IPS-20b (cell line): ENCODE measurements at regions not wholly inside any gene's neighbourhood (a gene's known extent, or its start where the extent isn't known, plus 50 kb on each side); places are given as distances from the start of the nearest gene placed in this dataset.

Experiments
- H3K27ac ChIP-seq: one replicate; pipeline ENCODE4 v1.5.1; 2013; ENCODE audit warnings: low read length
- H3K27me3 ChIP-seq: 2 replicates; pipeline ENCODE4 v1.6.1; 2013; ENCODE audit warnings: mild to moderate bottlenecking, low read length, inconsistent platforms; ENCODE audit not compliant: insufficient read depth
- H3K36me3 ChIP-seq: 2 replicates; pipeline ENCODE4 v1.6.1; 2013; ENCODE audit warnings: low read depth, mild to moderate bottlenecking, inconsistent platforms, low read length, moderate library complexity; ENCODE audit not compliant: insufficient read depth
- H3K4me1 ChIP-seq: 2 replicates; pipeline ENCODE4 v1.6.1; 2013; ENCODE audit warnings: mild to moderate bottlenecking, control low read depth, inconsistent platforms, low read length, moderate library complexity; ENCODE audit not compliant: insufficient read depth
- H3K4me3 ChIP-seq: 2 replicates; pipeline ENCODE4 v1.5.1; 2013; ENCODE audit warnings: mild to moderate bottlenecking, low read length, inconsistent platforms
- H3K9ac ChIP-seq: 2 replicates; pipeline ENCODE4 v1.6.1; 2013; ENCODE audit warnings: low read depth, mild to moderate bottlenecking, inconsistent platforms, low read length, moderate library complexity
- H3K9me3 ChIP-seq: 2 replicates; pipeline ENCODE4 v1.6.1; 2013; ENCODE audit warnings: mild to moderate bottlenecking, low read depth, low read length, inconsistent platforms; ENCODE audit not compliant: insufficient read depth

DNA sequence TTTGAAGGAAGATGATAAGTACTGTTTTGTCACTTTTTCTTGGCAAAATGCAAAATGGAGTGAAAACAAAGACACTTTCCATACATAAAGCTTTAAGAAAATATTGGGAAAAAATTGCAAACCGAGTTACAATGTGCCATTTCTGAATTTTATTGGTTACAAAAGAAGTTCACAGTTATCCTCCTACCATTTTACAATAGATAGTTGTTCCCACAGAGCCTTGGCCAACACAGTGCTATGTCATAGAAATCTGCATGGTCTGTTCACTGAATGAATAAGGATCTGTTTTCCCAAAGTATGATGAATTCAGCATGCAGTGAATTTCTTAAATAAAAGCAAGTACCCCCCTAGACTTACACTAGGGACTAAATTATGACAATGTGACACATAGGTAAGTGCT, 268.2 kb upstream of the POU3F2 start:
- H3K9ac ChIP-seq, result no peak overlapping the region
- no peaks in the 10 kb centered on the region for H3K4me1 ChIP-seq
- no peaks in the 10 kb centered on the region for H3K36me3 ChIP-seq
- no peak overlapping the region for H3K4me3 ChIP-seq
- no peaks in the 10 kb centered on the region for H3K9me3 ChIP-seq
- no peak overlapping the region for H3K27ac ChIP-seq
- no peaks in the 10 kb centered on the region for H3K27me3 ChIP-seq

- Histone ChIP-seq H3K9ac (no peak overlapping the region), H3K4me1 (no peaks in the 10 kb centered on the region), H3K9me3 (no peaks in the 10 kb centered on the region), H3K4me3 (no peak overlapping the region), H3K36me3 (no peaks in the 10 kb centered on the region), H3K27me3 (no peaks in the 10 kb centered on the region), H3K27ac (no peak overlapping the region)
Measured at GRCh38 chr6:98572579-98572978, 261.8 kb upstream of the POU3F2 start.

- H3K36me3 ChIP-seq, result no peaks in the 10 kb centered on the region
- H3K27ac ChIP-seq, result no peak overlapping the region
- no peaks in the 10 kb centered on the region; the same call in 1 of the 2 replicates for H3K4me1 ChIP-seq
- no peak overlapping the region for H3K9ac ChIP-seq
- H3K9me3 ChIP-seq, result no peaks in the 10 kb centered on the region
- no peak overlapping the region for H3K4me3 ChIP-seq
- H3K27me3 ChIP-seq, result no peaks in the 10 kb centered on the region
Measured at GRCh38 chr6:98574984-98575383, 259.4 kb upstream of the POU3F2 start.

DNA sequence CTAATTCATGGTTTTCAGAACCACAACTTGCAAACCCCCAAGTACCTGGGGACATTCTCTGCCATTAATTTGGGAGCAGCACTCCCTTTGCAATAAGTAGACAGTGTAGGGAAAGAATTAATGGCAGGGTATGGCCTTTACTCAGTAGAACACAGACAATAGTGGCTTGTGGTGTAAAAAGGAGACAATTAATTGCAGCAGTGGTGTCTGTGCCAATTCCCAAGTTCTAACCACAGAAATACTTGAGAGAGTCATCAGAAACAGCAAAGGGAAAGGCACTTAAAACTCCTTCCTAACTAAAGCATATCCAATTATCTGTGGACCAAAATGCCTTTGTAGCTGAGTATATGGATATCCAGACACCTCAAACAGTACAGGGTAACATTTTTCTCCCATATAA, 257.6 kb upstream of the POU3F2 start:
- H3K36me3 ChIP-seq, result no peaks in the 10 kb centered on the region
- no peaks in the 10 kb centered on the region for H3K27me3 ChIP-seq
- no peak overlapping the region for H3K27ac ChIP-seq
- no peaks in the 10 kb centered on the region for H3K9me3 ChIP-seq
- H3K9ac ChIP-seq, result no peak overlapping the region
- peaks cover 6% of the 10 kb centered on the region for H3K4me1 ChIP-seq
- no peak overlapping the region for H3K4me3 ChIP-seq

DNA sequence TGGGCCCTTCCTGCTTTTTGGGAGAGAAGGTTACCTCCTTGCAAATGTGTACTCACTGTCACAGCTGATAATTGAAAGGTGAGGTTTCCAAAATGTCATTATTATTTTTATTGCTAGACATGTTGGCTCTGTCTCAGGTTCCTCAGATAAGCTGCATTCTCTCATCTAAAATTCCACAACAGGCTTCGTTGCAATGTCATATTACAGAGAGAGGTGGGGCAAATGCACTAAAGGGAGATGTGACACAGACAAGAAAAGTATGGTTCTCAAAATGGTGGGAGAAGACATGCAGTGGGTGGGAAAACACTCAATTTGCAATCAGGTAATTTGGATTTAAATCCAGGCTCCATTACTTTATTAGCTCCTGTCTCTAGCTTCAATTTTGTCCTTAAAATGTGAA, 256.4 kb upstream of the POU3F2 start:
- peaks cover 6% of the 10 kb centered on the region for H3K4me1 ChIP-seq
- H3K27me3 ChIP-seq, result no peaks in the 10 kb centered on the region
- no peak overlapping the region for H3K4me3 ChIP-seq
- H3K9ac ChIP-seq, result no peak overlapping the region
- H3K27ac ChIP-seq, result no peak overlapping the region
- H3K36me3 ChIP-seq, result no peaks in the 10 kb centered on the region
- H3K9me3 ChIP-seq, result no peaks in the 10 kb centered on the region

DNA sequence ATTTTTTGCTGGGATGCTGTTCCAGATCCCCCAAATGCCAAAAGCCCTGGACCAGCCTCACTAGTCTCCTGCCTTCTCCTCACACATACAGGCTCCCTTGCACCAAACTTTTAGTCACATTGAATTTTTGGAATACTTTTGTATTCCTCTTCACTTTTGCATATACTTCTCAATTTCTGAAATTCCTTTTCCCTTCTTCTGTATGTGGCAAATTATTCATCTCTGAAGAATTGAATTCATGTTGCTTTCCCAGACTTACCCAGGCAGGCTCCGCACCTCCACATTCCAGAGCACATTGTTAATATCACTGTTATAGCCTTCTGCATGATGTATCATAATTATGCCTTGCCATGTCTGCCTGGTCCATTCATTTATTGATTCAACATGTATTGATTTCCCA, 255.3 kb upstream of the POU3F2 start:
- Histone ChIP-seq H3K9ac (no peak overlapping the region), H3K27me3 (no peaks in the 10 kb centered on the region), H3K36me3 (no peaks in the 10 kb centered on the region), H3K4me3 (no peak overlapping the region), H3K4me1 (peaks cover 6% of the 10 kb centered on the region), H3K9me3 (no peaks in the 10 kb centered on the region), H3K27ac (no peak overlapping the region)

GRCh38 chr6:98579941-98580340, 254.4 kb upstream of the POU3F2 start:
- H3K4me3 ChIP-seq, result no peak overlapping the region
- H3K9me3 ChIP-seq, result no peaks in the 10 kb centered on the region
- H3K4me1 ChIP-seq, result peaks cover 6% of the 10 kb centered on the region
- no peaks in the 10 kb centered on the region for H3K27me3 ChIP-seq
- no peaks in the 10 kb centered on the region for H3K36me3 ChIP-seq
- H3K27ac ChIP-seq, result no peak overlapping the region
- H3K9ac ChIP-seq, result no peak overlapping the region

DNA sequence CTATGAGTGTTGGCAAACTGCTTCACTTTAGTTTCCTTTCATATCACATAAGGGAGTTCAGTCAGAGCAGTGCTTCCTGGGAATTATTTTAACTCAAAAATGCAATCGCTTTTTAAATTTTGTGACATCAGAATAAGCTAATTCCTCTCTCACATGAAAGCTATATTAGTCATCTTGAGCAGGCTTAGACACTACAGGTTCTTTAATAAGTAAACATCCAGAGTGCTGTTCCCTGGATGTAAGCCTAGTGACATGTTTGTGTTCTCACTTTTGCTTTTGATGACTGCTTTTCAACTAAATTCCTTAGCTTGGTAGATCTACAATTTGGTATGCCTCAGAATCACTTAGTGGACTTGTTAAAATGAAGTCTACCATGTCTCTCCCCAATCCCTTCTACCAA, 252.7 kb upstream of the POU3F2 start:
- H3K4me1 ChIP-seq, result peaks cover 6% of the 10 kb centered on the region
- no peak overlapping the region for H3K4me3 ChIP-seq
- H3K27ac ChIP-seq, result no peak overlapping the region
- H3K27me3 ChIP-seq, result no peaks in the 10 kb centered on the region
- H3K36me3 ChIP-seq, result no peaks in the 10 kb centered on the region
- no peak overlapping the region for H3K9ac ChIP-seq
- no peaks in the 10 kb centered on the region for H3K9me3 ChIP-seq

GRCh38 chr6:98583506-98583905, 250.9 kb upstream of the POU3F2 start:
- H3K4me3 ChIP-seq, result no peak overlapping the region
- no peaks in the 10 kb centered on the region for H3K27me3 ChIP-seq
- H3K9me3 ChIP-seq, result no peaks in the 10 kb centered on the region
- H3K27ac ChIP-seq, result no peak overlapping the region
- no peaks in the 10 kb centered on the region for H3K36me3 ChIP-seq
- no peak overlapping the region for H3K9ac ChIP-seq
- H3K4me1 ChIP-seq, result peaks cover 6% of the 10 kb centered on the region

DNA sequence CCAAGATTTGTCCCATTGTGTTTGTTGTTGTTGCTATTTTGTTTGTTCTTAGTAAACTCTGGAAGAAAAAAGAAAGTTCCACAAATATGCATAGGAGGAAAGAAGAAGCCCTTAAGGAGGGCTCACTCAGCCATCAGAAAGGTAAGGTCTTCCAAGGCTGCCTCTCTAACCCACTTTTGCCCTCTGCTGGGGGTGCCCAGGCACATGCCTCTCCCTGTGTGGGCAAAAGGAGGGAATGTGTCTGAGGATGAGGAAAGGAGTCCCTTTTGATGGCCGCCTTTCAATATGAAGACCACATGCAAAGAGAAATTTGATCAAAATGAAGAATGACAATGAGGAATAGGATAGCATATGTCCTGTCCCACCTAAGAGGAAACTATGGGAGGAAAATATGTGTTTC, 248.2 kb upstream of the POU3F2 start:
- H3K9me3 ChIP-seq, result no peaks in the 10 kb centered on the region
- H3K9ac ChIP-seq, result no peak overlapping the region
- H3K4me1 ChIP-seq, result peaks cover 5% of the 10 kb centered on the region; the same call in 1 of the 2 replicates
- no peak overlapping the region for H3K4me3 ChIP-seq
- H3K36me3 ChIP-seq, result no peaks in the 10 kb centered on the region
- H3K27me3 ChIP-seq, result no peaks in the 10 kb centered on the region
- no peak overlapping the region for H3K27ac ChIP-seq

GRCh38 chr6:98587555-98587954, 246.8 kb upstream of the POU3F2 start:
- Histone ChIP-seq H3K4me1 (peaks cover 5% of the 10 kb centered on the region; the same call in 1 of the 2 replicates), H3K36me3 (no peaks in the 10 kb centered on the region), H3K27ac (no peak overlapping the region), H3K9me3 (no peaks in the 10 kb centered on the region), H3K27me3 (no peaks in the 10 kb centered on the region), H3K4me3 (no peak overlapping the region), H3K9ac (no peak overlapping the region)

DNA sequence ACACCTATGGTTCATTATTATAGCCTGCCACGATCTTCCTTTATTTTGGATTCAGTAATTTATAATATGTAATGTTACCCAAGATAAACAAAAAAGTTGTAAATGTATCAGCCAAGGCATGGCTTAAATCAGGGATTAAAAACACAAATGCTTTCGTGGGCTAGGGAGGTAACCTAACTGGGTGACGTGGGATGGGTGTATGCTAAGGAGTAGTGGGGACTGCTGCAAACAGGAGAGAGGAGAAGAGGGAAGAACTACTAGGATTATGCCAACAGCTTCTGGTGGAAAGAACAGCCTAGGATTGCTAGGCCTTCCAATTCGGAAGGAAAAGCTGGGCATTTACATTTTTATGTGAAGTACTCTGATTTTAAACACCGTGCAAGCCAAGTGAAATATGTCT, 244.8 kb upstream of the POU3F2 start:
- Histone ChIP-seq H3K36me3 (no peaks in the 10 kb centered on the region), H3K27ac (no peak overlapping the region), H3K4me3 (no peak overlapping the region)

More for the DNA sequence above, 244.8 kb upstream of the POU3F2 start:
- no peak overlapping the region for H3K9ac ChIP-seq
- H3K9me3 ChIP-seq, result no peaks in the 10 kb centered on the region
- no peaks in the 10 kb centered on the region for H3K27me3 ChIP-seq
- H3K4me1 ChIP-seq, result peaks cover 13% of the 10 kb centered on the region
